GM21447 (cell line): ENCODE measurements at regions not wholly inside any gene's neighbourhood (a gene's known extent, or its start where the extent isn't known, plus 50 kb on each side); places are given as distances from the start of the nearest gene placed in this dataset.
"Not testable (repeated sequence)": the region's sequence is repeated elsewhere in the genome, so short reads cannot be mapped to it uniquely, and the experiment has no call there.

ENCODE experiments used
- ATAC-seq: cut with Tn5 transposase; IDR thresholded peaks from one replicate; pipeline ENCODE4 v1.9.1; 2021; ENCODE audit not compliant: unreplicated experiment

GRCh38 chr2:18993756-18994338 lies 364.6 kb downstream of the OSR1 start:
- no peak for ATAC-seq

- no peak for ATAC-seq
Measured at GRCh38 chr2:18991177-18992168, 366.9 kb downstream of the OSR1 start.

GRCh38 chr2:18988631-18989232 lies 369.7 kb downstream of the OSR1 start:
- ATAC-seq: no peak

- no peak for ATAC-seq
Measured at GRCh38 chr2:18987592-18988073, 370.8 kb downstream of the OSR1 start.

GRCh38 chr2:18987016-18987415 lies 371.4 kb downstream of the OSR1 start:
- no peak for ATAC-seq

- no peak for ATAC-seq
Measured at GRCh38 chr2:18986046-18986445, 372.4 kb downstream of the OSR1 start.

- no peak for ATAC-seq
Measured at GRCh38 chr2:18980786-18981430, 377.5 kb downstream of the OSR1 start.

- no peak for ATAC-seq
Measured at GRCh38 chr2:18980104-18980785, 378.2 kb downstream of the OSR1 start.

- no peak for ATAC-seq
Measured at GRCh38 chr2:18977409-18977808, 381.0 kb downstream of the OSR1 start.

- peak; percentile 90 for ATAC-seq
Measured at GRCh38 chr2:18976168-18976961, 382.1 kb downstream of the OSR1 start.

- ATAC-seq: no peak
Measured at GRCh38 chr2:18975506-18976167, 382.8 kb downstream of the OSR1 start.

- ATAC-seq: no peak
Measured at GRCh38 chr2:18971628-18972027, 382.3 kb upstream of the NT5C1B start.

- ATAC-seq: no peak
Measured at GRCh38 chr2:18971069-18971378, 381.7 kb upstream of the NT5C1B start.

- no peak for ATAC-seq
Measured at GRCh38 chr2:18966131-18966530, 376.8 kb upstream of the NT5C1B start.

GRCh38 chr2:18963739-18964256 lies 374.4 kb upstream of the NT5C1B start:
- ATAC-seq: not testable (repeated sequence)

GRCh38 chr2:18961991-18962421 lies 372.6 kb upstream of the NT5C1B start:
- ATAC-seq: no peak

- no peak for ATAC-seq
Measured at GRCh38 chr2:18959952-18960717, 370.8 kb upstream of the NT5C1B start.

GRCh38 chr2:18959200-18959599 lies 369.8 kb upstream of the NT5C1B start:
- no peak for ATAC-seq
